A549 (cell line): ENCODE measurements at regions not wholly inside any gene's neighbourhood (a gene's known extent, or its start where the extent isn't known, plus 50 kb on each side); places are given as distances from the start of the nearest gene placed in this dataset.

ENCODE experiments used
- ATAC-seq, 2 experiments: fragments of 200-7000 bp in 1 of 2; fragments of >200 bp in 1 of 2; cut with Nextera tagmentation in 1 of 2; cut with Tn5 transposase in 1 of 2; 3 replicates each; pipeline versions ENCODE4 v1.8.0 to v1.9.1; 2018 to 2020; ENCODE audit warnings: mild to moderate bottlenecking in 1 of 2, moderate library complexity in 1 of 2
- CTCF ChIA-PET: fragments of 300-600 bp; sonication (Branson Sonifier 250); formaldehyde crosslinking; extraction: SDS; loops from one replicate; lab custom pipeline; 2021; ENCODE audit warnings: antibody characterized with exemption, inconsistent platforms; lab: Yijun Ruan, JAX
- POLR2A ChIA-PET: fragments of 350-600 bp; formaldehyde crosslinking; extraction: SDS; loops from one replicate; lab custom pipeline; 2021; ENCODE audit warnings: antibody characterized with exemption, inconsistent platforms; lab: Yijun Ruan, JAX
- DNase-seq, 2 experiments: peaks; one replicate each; pipeline versions ENCODE4 v3.0.0 to v3.0.0-alpha.2; 2011 to 2016; ENCODE audit warnings: low read depth in 1 of 2, low spot score in 1 of 2
- FAIRE-seq: peaks from 2 replicates; lab custom pipeline; 2011; peaks lifted over from hg19 to GRCh38; lab: Jason Lieb, UNC
- H3K27ac ChIP-seq, 2 experiments: fragments of >200 bp; sonication (Bioruptor Twin); formaldehyde crosslinking; 3 replicates each; pipeline ENCODE4 v1.5.1; 2016 to 2017
- H3K4me1 ChIP-seq: fragments of >200 bp; sonication (Bioruptor Twin); formaldehyde crosslinking; 3 replicates; pipeline ENCODE4 v1.6.1; 2016
- H3K4me2 ChIP-seq: fragments of >200 bp; sonication (Bioruptor Twin); formaldehyde crosslinking; 3 replicates; pipeline ENCODE4 v1.6.1; 2016
- H3K4me3 ChIP-seq: fragments of >200 bp; sonication (Bioruptor Twin); formaldehyde crosslinking; 3 replicates; pipeline ENCODE4 v1.5.1; 2016
- H3K9me3 ChIP-seq: fragments of >200 bp; sonication (Bioruptor Twin); formaldehyde crosslinking; 3 replicates; pipeline ENCODE4 v1.6.1; 2016
- CBX8 ChIP-seq: fragments of 200-600 bp; sonication (generic); IDR thresholded peaks from 2 replicates; pipeline ENCODE4 v1.6.1; 2016
- CEBPB ChIP-seq, 2 experiments: fragments of >200 bp in 1 of 2; sonication (Bioruptor Twin) in 1 of 2; formaldehyde crosslinking in 1 of 2; IDR thresholded peaks; 2 replicates each; pipeline ENCODE4 v1.6.1; 2012 to 2016
- CHD2 ChIP-seq: fragments of 150-350 bp; IDR thresholded peaks from 2 replicates; pipeline ENCODE4 v1.6.1; 2014; ENCODE audit warnings: low read length; ENCODE audit not compliant: partially characterized antibody
- EHF ChIP-seq: fragments of 250-450 bp; sonication (Bioruptor Pico); IDR thresholded peaks from 2 replicates; pipeline ENCODE4 v1.5.0; 2020; ENCODE audit warnings: mild to moderate bottlenecking
- EHMT2 ChIP-seq: fragments of 200-600 bp; sonication (generic); IDR thresholded peaks from 2 replicates; pipeline ENCODE4 v1.6.1; 2016; ENCODE audit warnings: antibody characterized with exemption, low read depth, mild to moderate bottlenecking, moderate library complexity
- FOSL2 ChIP-seq, 2 experiments: fragments of 450-650 bp in 1 of 2; fragments of >200 bp in 1 of 2; sonication (Bioruptor Twin) in 1 of 2; formaldehyde crosslinking; IDR thresholded peaks; 2 replicates each; pipeline versions ENCODE4 v1.5.0 to v1.6.1; 2016 to 2020; ENCODE audit warnings: mild to moderate bottlenecking in 1 of 2, moderate library complexity in 1 of 2
- HDAC2 ChIP-seq: fragments of 200-600 bp; sonication (generic); IDR thresholded peaks from 2 replicates; pipeline ENCODE4 v1.6.1; 2016
- HEYL ChIP-seq: fragments of 250-450 bp; sonication (Bioruptor Pico); IDR thresholded peaks from 2 replicates; pipeline ENCODE4 v1.8.0; 2021; ENCODE audit warnings: mild to moderate bottlenecking, moderate library complexity
- HOXA7 ChIP-seq: fragments of 250-450 bp; sonication (Bioruptor Pico); IDR thresholded peaks from 2 replicates; pipeline ENCODE4 v1.5.0; 2020; ENCODE audit warnings: mild to moderate bottlenecking, moderate library complexity
- HOXB13 ChIP-seq: fragments of 250-450 bp; sonication (Bioruptor Pico); IDR thresholded peaks from 2 replicates; pipeline ENCODE4 v1.5.0; 2020; ENCODE audit warnings: low read depth, mild to moderate bottlenecking, moderate library complexity
- MAFK ChIP-seq: fragments of 450-650 bp; IDR thresholded peaks from 2 replicates; pipeline ENCODE4 v1.6.1; 2014; ENCODE audit not compliant: partially characterized antibody
- MAZ ChIP-seq: fragments of 150-350 bp; IDR thresholded peaks from 2 replicates; pipeline ENCODE4 v1.6.1; 2014; ENCODE audit warnings: antibody characterized with exemption, low read depth, low read length, borderline replicate concordance
- MYC ChIP-seq: IDR thresholded peaks from 2 replicates; pipeline ENCODE4 v1.6.1; 2012; ENCODE audit warnings: mild to moderate bottlenecking, inconsistent platforms, low read length, improper control_type of control experiment, borderline replicate concordance
- NPAS2 ChIP-seq: fragments of 250-450 bp; sonication (Bioruptor Pico); IDR thresholded peaks from 2 replicates; pipeline ENCODE4 v1.8.0; 2022; ENCODE audit warnings: mild to moderate bottlenecking, moderate library complexity, borderline replicate concordance
- NR3C1 ChIP-seq: fragments of >200 bp; sonication (Bioruptor Twin); formaldehyde crosslinking; IDR thresholded peaks from 3 replicates; pipeline ENCODE4 v1.6.1; 2017
- RCOR1 ChIP-seq: fragments of 150-350 bp; IDR thresholded peaks from 2 replicates; pipeline ENCODE4 v1.6.1; 2014; ENCODE audit warnings: antibody characterized with exemption, low read length, low read depth
- SMC3 ChIP-seq: fragments of >200 bp; sonication (Bioruptor Twin); formaldehyde crosslinking; IDR thresholded peaks from 3 replicates; pipeline ENCODE4 v1.6.1; 2018; ENCODE audit warnings: inconsistent platforms
- TFCP2L1 ChIP-seq: fragments of 250-450 bp; sonication (Bioruptor Pico); IDR thresholded peaks from 2 replicates; pipeline ENCODE4 v1.5.0; 2021; ENCODE audit warnings: mild to moderate bottlenecking
- TP53 ChIP-seq: fragments of 250-450 bp; sonication (Bioruptor Pico); IDR thresholded peaks from 2 replicates; pipeline ENCODE4 v1.5.0; 2021; ENCODE audit warnings: mild to moderate bottlenecking, moderate library complexity
- ZC3H11A ChIP-seq: fragments of 450-650 bp; IDR thresholded peaks from 2 replicates; pipeline ENCODE4 v1.6.1; 2014; ENCODE audit warnings: antibody characterized with exemption, mild to moderate bottlenecking
- WGBS: methylation state at CpG from one replicate; pipeline ENCODE4 v1.1.6; 2017; ENCODE audit errors: missing lambda C conversion rate; 5-methylcytosine and 5-hydroxymethylcytosine counted together
- TF ChIP-seq, protein P1 (sequence below): fragments of 250-450 bp; sonication (Bioruptor Pico); IDR thresholded peaks from 2 replicates; pipeline ENCODE4 v1.5.0; 2020; ENCODE audit warnings: low read depth, mild to moderate bottlenecking, moderate library complexity
- TF ChIP-seq, protein P2 (sequence below): fragments of 450-650 bp; IDR thresholded peaks from 2 replicates; pipeline ENCODE4 v1.6.1; 2014; ENCODE audit warnings: antibody characterized with exemption
- TF ChIP-seq, protein P3 (sequence below): fragments of >200 bp; sonication (Bioruptor Twin); formaldehyde crosslinking; IDR thresholded peaks from 3 replicates; pipeline ENCODE4 v1.5.1; 2016
- TF ChIP-seq, protein P4 (sequence below): fragments of >200 bp; sonication (Bioruptor Twin); formaldehyde crosslinking; IDR thresholded peaks from 2 replicates; pipeline ENCODE4 v1.6.1; 2016
- TF ChIP-seq, protein P5 (sequence below): fragments of 200-600 bp; sonication (generic); IDR thresholded peaks from 2 replicates; pipeline ENCODE4 v1.6.1; 2016; ENCODE audit warnings: antibody characterized with exemption, mild to moderate bottlenecking, moderate library complexity
- TF ChIP-seq, protein P6 (sequence below): IDR thresholded peaks from 2 replicates; pipeline ENCODE4 v1.6.1; 2012
- TF ChIP-seq, protein P7 (sequence below): IDR thresholded peaks from 2 replicates; pipeline ENCODE4 v1.6.1; 2012

DNA sequence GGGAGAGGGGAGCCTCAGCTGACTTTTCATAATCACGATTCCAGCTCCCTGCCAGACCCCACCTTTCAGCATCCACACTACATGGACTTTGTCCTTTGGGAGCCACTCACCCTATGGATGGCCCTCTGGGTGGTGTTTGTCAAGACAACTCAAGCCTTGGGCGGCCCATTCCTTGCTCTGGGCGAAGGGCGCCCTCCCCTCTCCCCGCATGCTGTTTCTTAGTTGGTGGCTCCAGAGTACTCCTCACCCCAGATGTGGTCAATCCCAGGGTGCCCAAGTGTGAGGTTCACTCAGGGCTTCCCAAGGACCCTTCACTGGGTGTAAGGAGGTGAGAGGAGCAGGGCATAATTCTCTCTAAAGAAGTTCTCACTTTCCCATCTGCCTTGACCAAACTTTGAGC, 710.0 kb downstream of the QKI start:
- no peak overlapping the region for H3K27ac ChIP-seq
- TF ChIP-seq CHD2 (no peak), MYC (no peak), EHMT2 (no peak)
- TF ChIP-seq, protein P1, sequence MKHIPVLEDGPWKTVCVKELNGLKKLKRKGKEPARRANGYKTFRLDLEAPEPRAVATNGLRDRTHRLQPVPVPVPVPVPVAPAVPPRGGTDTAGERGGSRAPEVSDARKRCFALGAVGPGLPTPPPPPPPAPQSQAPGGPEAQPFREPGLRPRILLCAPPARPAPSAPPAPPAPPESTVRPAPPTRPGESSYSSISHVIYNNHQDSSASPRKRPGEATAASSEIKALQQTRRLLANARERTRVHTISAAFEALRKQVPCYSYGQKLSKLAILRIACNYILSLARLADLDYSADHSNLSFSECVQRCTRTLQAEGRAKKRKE (CRISPR knock-in tag): no peak
- ATAC-seq (no peak), DNase-seq (no peak), FAIRE-seq (no peak)
- WGBS: 100% methylated on average over 1 of the region's 5 CpGs
- no peaks in the 10 kb centered on the region for H3K4me1 ChIP-seq
- H3K4me3 ChIP-seq: no peak overlapping the region
- no peaks in the 10 kb centered on the region for H3K9me3 ChIP-seq
- H3K4me2 ChIP-seq: no peak overlapping the region
- POLR2A ChIA-PET: no interaction called here
- CTCF ChIA-PET: no interaction called here

DNA sequence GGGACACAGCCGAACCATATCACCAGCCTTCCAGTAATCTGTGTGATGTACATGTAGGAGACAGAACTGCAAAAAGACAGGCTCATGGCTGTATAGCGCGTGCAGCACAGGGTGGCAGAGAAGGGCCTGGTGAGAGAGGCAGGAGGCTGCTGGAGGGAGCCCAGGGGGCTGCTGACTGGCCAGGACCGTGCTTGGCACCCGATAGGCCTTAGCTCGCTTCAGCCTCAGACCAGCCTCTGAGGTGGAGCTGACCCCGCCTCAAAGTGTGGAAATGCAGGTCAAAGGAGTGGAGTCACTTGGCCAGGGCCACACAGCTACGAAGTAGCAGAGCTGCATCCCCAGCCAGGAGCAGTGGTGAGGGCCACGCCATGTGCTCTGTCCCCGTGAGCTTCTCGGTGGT, 707.6 kb downstream of the QKI start:
- POLR2A ChIA-PET: no interaction called here
- DNase-seq: no peak
- TF ChIP-seq CHD2 (no peak), ZC3H11A (no peak), RCOR1 (no peak), NR3C1 (no peak), NPAS2 (no peak), MAFK (no peak), HOXA7 (CRISPR knock-in tag) (no peak), HOXB13 (CRISPR knock-in tag) (no peak), FOSL2 (IDR thresholded peaks at IDR 0.05) (no peak), FOSL2 (CRISPR knock-in tag; IDR thresholded peaks at IDR 0.05) (no peak), HEYL (CRISPR knock-in tag) (no peak), EHF (CRISPR knock-in tag) (no peak), HDAC2 (no peak), CEBPB (IDR thresholded peaks at IDR 0.05) (no peak), EHMT2 (no peak), TP53 (CRISPR knock-in tag) (no peak), CBX8 (no peak)
- TF ChIP-seq, protein P2, sequence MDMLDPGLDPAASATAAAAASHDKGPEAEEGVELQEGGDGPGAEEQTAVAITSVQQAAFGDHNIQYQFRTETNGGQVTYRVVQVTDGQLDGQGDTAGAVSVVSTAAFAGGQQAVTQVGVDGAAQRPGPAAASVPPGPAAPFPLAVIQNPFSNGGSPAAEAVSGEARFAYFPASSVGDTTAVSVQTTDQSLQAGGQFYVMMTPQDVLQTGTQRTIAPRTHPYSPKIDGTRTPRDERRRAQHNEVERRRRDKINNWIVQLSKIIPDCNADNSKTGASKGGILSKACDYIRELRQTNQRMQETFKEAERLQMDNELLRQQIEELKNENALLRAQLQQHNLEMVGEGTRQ: no peak
- TF ChIP-seq, protein P3, sequence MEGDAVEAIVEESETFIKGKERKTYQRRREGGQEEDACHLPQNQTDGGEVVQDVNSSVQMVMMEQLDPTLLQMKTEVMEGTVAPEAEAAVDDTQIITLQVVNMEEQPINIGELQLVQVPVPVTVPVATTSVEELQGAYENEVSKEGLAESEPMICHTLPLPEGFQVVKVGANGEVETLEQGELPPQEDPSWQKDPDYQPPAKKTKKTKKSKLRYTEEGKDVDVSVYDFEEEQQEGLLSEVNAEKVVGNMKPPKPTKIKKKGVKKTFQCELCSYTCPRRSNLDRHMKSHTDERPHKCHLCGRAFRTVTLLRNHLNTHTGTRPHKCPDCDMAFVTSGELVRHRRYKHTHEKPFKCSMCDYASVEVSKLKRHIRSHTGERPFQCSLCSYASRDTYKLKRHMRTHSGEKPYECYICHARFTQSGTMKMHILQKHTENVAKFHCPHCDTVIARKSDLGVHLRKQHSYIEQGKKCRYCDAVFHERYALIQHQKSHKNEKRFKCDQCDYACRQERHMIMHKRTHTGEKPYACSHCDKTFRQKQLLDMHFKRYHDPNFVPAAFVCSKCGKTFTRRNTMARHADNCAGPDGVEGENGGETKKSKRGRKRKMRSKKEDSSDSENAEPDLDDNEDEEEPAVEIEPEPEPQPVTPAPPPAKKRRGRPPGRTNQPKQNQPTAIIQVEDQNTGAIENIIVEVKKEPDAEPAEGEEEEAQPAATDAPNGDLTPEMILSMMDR: no peak
- TF ChIP-seq, protein P4, sequence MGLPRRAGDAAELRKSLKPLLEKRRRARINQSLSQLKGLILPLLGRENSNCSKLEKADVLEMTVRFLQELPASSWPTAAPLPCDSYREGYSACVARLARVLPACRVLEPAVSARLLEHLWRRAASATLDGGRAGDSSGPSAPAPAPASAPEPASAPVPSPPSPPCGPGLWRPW: no peak
- Histone ChIP-seq H3K9me3 (no peaks in the 10 kb centered on the region), H3K4me1 (no peaks in the 10 kb centered on the region), H3K4me3 (no peak overlapping the region), H3K27ac (no peak overlapping the region), H3K4me2 (no peak overlapping the region)
- WGBS: 33% methylated on average over 5 of the region's 11 CpGs
- no peak for FAIRE-seq
- CTCF ChIA-PET: no interaction called here
- no peak for ATAC-seq

DNA sequence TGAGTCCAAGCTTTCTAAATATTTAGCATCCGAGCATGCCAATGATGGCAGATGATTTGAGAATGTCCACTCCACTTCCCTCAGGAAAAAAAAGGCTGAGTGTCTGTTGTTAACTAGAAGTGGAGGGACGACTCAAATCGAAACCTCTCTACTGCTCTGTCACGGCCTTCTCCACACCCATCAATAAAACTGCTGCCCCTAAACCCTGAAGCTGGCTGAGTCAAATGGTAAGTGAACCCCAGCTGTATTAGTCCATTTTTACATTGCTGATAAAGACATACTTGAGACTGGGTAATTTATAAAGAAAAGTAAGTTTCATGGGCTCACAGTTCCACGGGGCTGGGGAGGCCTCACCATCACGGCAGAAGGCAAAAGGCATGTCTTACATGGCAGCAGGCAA, 707.0 kb downstream of the QKI start:
- H3K4me3 ChIP-seq: no peak overlapping the region
- no peak overlapping the region for H3K27ac ChIP-seq
- ChIA-PET CTCF (no interaction called here), POLR2A (no interaction called here)
- DNase-seq (no peak), FAIRE-seq (no peak), ATAC-seq (no peak)
- 17% methylated on average over 6 of the region's 6 CpGs for WGBS
- no peaks in the 10 kb centered on the region for H3K4me1 ChIP-seq
- no peaks in the 10 kb centered on the region for H3K9me3 ChIP-seq
- no peak overlapping the region for H3K4me2 ChIP-seq
- TF ChIP-seq TFCP2L1 (CRISPR knock-in tag): no peak
- no peak for TF ChIP-seq MYC
- TF ChIP-seq, protein P5, sequence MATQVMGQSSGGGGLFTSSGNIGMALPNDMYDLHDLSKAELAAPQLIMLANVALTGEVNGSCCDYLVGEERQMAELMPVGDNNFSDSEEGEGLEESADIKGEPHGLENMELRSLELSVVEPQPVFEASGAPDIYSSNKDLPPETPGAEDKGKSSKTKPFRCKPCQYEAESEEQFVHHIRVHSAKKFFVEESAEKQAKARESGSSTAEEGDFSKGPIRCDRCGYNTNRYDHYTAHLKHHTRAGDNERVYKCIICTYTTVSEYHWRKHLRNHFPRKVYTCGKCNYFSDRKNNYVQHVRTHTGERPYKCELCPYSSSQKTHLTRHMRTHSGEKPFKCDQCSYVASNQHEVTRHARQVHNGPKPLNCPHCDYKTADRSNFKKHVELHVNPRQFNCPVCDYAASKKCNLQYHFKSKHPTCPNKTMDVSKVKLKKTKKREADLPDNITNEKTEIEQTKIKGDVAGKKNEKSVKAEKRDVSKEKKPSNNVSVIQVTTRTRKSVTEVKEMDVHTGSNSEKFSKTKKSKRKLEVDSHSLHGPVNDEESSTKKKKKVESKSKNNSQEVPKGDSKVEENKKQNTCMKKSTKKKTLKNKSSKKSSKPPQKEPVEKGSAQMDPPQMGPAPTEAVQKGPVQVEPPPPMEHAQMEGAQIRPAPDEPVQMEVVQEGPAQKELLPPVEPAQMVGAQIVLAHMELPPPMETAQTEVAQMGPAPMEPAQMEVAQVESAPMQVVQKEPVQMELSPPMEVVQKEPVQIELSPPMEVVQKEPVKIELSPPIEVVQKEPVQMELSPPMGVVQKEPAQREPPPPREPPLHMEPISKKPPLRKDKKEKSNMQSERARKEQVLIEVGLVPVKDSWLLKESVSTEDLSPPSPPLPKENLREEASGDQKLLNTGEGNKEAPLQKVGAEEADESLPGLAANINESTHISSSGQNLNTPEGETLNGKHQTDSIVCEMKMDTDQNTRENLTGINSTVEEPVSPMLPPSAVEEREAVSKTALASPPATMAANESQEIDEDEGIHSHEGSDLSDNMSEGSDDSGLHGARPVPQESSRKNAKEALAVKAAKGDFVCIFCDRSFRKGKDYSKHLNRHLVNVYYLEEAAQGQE: no peak
- TF ChIP-seq MAZ: no peak
- TF ChIP-seq, protein P6, sequence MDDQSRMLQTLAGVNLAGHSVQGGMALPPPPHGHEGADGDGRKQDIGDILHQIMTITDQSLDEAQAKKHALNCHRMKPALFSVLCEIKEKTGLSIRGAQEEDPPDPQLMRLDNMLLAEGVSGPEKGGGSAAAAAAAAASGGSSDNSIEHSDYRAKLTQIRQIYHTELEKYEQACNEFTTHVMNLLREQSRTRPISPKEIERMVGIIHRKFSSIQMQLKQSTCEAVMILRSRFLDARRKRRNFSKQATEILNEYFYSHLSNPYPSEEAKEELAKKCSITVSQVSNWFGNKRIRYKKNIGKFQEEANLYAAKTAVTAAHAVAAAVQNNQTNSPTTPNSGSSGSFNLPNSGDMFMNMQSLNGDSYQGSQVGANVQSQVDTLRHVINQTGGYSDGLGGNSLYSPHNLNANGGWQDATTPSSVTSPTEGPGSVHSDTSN: no peak
- TF ChIP-seq HOXB13 (CRISPR knock-in tag): no peak
- TF ChIP-seq, protein P7, sequence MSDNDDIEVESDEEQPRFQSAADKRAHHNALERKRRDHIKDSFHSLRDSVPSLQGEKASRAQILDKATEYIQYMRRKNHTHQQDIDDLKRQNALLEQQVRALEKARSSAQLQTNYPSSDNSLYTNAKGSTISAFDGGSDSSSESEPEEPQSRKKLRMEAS: no peak
- TF ChIP-seq SMC3: no peak
- no peak for TF ChIP-seq EHMT2
- no peak for TF ChIP-seq RCOR1
